HG02870 (cell line): ENCODE measurements at regions not wholly inside any gene's neighbourhood (a gene's known extent, or its start where the extent isn't known, plus 50 kb on each side); places are given as distances from the start of the nearest gene placed in this dataset.

Source experiments
- ATAC-seq: cut with Tn5 transposase; IDR thresholded peaks from one replicate; pipeline ENCODE4 v1.9.1; 2021; ENCODE audit warnings: mild to moderate bottlenecking, moderate library complexity; ENCODE audit not compliant: unreplicated experiment

- no peak for ATAC-seq
Observed at GRCh38 chr10:69684020-69684980, 54.3 kb downstream of the FAM241B start.

GRCh38 chr10:69684981-69685353 lies 54.9 kb downstream of the FAM241B start:
- no peak for ATAC-seq

DNA sequence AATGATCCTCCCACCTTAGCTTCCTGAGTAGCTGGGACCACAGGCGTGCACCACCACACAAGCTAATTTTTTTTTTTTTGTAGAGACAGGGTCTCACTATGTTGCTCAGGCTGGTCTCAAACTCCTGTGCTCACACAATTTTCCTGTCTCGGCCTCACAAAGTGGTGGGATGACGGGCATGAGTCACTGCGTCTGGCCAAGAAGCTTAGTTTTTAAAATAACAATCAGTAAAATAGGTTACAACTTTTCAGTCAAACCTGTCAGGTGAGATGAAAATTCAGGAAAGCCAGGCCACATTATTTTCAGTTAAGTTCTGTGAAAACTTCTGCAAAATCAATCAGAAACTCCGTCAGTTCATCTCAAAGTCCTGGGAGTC lies 55.4 kb downstream of the FAM241B start:
- no peak for ATAC-seq

GRCh38 chr10:69685802-69686585 lies 55.9 kb downstream of the FAM241B start:
- ATAC-seq = no peak

GRCh38 chr10:69686866-69687265 lies 56.8 kb downstream of the FAM241B start:
- no peak for ATAC-seq

DNA sequence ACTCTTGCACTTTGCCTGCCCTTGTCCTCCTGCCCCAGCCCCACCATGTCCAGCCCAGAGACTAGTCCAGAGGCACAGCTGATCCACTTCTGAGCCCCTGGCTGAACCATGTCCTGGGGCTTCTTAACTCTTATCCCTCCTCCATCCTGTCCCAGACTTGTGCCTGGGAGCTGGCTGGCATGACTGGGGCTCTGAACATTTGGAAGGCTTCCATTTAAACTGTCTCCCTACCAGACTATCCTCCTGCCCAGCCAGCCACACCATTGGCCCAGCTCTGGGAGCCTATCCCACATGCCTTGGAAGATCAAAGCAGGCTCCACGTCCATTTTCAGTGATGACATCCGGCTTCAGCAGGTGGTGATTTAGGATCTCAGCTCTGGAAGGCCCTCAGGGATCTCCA lies 57.4 kb downstream of the FAM241B start:
- ATAC-seq = no peak

DNA sequence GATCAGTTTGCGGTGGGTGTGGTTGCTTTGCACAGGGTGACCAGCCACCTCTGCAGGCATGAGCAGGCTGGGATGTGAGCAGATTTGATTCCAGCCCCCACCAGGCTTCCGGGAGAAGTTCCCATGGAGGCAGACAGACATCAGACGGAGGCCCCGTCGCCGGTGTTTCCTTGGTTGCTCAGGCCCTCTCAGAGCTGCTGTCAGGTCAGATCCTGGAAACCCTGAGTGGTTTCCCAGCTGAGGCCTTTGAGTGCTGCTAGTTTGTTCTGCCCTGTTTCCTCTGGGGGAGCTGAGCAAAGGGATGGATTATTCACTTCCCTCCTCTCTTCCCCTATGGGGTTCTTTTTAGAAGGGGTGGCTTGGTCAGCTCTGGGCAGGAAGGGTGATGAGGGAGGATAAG lies 62.2 kb downstream of the FAM241B start:
- no peak for ATAC-seq

GRCh38 chr10:69692891-69693290 lies 62.8 kb downstream of the FAM241B start:
- no peak for ATAC-seq

GRCh38 chr10:69693886-69694285 lies 63.8 kb downstream of the FAM241B start:
- no peak for ATAC-seq

DNA sequence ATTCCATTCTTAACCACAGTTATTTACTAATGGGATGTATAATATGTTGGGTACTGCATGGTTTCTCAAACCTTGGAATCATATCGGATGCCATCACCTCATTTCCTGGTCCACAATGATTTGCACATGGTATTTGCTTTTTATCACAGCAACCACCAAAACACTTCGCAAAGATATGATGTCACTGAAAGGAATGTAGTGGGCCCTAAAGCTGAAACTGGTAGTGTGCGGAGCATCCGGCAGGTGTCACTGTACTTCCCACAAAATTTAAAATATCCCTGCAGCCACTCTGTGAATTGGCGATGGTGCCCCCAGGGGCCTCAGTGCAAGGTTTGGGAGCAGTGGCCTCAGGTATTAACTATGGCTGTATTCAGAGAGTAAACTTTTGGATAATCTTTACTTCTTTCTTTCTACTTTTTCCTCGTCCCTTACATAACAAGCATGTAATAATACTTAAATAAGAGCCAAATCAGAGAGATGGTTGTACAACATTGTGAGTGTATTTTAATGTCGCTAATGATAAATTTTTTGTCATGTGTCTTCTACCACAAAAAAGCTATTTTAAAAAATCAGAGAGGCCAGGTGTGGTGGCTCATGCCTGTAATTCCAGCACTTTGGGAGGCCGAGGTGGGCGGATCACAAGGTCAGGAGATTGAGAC lies 66.2 kb downstream of the FAM241B start:
- no peak for ATAC-seq

- ATAC-seq = no peak
Observed at GRCh38 chr10:69697006-69697405, 67.0 kb downstream of the FAM241B start.

DNA sequence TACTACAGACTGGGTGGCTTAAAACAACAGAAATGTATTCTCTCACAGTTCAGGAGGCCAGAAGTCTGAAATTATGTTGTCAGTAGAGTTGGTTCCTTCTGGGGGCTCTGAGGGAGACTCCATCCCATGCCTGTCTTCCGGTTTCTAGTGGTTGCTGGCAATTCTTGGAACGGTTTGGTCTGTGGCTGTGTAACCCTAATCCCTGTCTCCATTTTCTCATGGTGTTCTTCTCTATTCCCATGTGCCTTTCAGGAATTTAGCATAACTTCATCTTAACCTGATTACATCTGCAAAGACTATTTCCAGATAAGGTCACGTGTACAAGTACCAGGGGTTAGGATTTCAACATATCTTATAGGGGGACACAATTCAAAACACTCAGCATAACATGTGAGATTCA lies 73.2 kb downstream of the FAM241B start:
- no peak for ATAC-seq

GRCh38 chr10:69703766-69704630 lies 74.0 kb downstream of the FAM241B start:
- ATAC-seq = no peak

- no peak for ATAC-seq
Observed at GRCh38 chr10:69709366-69709941, 79.4 kb downstream of the FAM241B start.

DNA sequence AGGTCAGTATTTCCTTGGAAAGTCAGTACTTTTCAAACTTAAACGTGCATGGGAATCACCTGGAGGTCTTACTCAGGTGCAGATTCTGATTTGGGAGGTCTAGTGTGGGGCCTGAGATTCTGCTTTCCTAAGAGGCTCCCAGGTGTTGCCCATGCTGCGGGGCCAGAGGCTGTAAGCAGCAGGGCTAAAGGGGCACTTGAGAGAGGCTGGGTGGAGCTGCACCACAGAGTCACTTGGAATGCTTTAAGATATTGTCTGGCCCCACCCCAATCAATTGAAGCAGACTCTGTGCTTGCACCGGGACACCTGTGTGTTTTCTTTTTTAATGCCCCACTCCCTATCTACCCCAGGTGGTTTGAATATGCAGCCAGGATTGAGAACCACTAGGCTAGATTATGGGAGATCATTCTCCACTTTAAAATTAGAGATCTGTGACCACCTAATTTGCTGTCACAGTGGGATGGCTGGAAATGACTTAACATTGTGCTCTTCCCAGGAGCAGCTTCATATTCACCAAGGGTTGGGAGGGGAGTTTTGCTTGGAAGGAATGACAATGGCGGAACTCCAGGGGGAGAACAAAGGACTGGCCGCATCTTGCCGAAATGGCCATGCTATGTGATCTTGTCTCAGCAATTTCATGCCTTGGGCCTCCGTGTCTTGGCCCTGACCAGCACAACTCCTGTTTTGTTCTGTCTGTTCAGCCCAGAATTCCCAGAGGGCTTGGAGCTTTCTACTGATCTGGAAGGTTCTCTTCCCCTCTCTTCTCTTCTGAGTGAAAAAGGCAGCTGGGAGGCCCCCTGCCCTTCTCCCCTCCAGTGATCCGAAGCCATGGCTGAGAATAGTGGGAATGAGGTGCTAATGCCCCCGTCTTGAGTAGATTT lies 80.2 kb downstream of the FAM241B start:
- ATAC-seq = no peak

DNA sequence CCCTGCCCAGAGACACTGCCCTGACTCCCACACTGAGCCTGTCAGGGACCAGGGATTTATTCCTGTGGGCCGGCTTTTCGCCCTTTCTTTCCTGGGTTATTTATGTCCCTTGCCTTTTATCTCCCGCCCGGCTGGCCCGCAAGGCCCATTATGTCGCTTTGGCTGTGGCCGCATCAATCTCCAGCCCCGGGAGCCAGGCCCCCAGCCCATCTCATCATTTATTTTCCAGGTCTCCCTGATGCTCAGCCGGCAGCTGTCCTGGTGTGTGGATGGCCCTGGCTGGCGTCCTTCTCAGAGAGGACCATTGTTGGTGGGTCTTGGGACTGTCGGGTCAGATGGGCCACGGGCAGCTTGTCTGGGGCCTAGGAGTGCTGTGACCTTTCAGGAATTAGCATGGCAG lies 82.3 kb downstream of the FAM241B start:
- ATAC-seq = no peak

DNA sequence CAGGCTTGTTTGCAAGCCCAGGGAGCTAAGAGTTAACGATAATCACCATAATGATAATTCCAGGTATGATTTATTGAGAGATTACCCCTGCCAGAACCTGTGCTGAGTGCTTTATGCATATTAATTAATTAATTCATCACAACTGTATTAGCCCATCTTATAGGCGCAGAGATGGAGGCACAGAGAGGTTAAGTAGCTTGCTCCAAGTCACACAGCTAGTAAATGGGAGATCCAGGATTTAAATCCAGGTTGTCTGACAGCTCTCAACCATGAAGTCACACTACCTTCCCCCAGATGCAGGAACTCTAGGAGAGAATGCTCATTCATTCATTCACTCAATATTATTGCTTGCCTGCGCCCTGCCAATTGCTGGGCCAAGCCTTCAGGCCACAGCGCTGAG lies 84.5 kb downstream of the FAM241B start:
- ATAC-seq = no peak

DNA sequence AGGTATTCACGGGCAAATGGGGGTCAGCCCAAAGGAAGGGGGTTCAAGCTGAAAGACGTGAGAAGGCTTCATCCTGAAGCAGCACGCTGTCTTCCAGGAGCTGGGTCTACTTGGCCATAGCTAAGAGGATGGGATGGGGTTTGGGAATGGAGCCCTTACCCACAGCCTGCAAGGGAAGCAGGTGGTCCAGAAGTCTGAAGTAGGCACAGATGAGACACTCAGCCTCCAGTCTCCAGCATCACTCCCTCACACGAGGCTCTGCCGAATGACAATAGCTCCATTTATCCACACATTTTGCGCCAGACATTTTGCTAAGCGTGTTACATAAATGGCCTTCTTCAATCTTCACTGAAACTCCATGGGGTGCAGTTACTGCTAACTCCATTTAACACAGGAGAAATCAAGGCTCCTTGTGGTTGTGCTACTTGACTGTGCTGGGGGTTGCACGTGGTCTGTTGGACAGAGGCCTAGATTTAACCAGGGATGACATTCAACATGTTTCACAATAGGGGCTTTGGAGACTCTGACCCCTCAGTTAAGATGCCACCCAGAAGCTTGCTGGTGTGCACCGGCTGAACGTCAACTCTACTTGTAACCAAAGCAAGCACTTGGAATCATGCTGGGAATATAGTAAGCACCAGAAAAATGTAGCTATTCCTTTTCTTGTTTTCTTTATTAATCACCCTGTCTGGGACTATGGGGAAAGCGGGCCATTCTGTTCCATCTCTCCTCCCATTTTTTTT lies 85.3 kb downstream of the FAM241B start:
- no peak for ATAC-seq
